ENCODE measurements at regions not wholly inside any gene's neighbourhood (a gene's known extent, or its start where the extent isn't known, plus 50 kb on each side); places are given as distances from the start of the nearest gene placed in this dataset.

GRCh38 chr7:27472043-27472442 is 190.6 kb downstream of the HIBADH start:
- no peaks in the 10 kb centered on the region for H3K79me2 ChIP-seq (ENCODE audit: insufficient read depth)
- no peak overlapping the region for H2AFZ ChIP-seq (ENCODE audit: low read depth)
- H3F3A ChIP-seq (replicated peaks; ENCODE audit: insufficient read depth), result no peaks in the 10 kb centered on the region
- no peaks in the 10 kb centered on the region for H3K36me3 ChIP-seq (replicated peaks in 1 of 2; ENCODE audit: control insufficient read depth in 1 of 2, insufficient read depth in 2 of 2, low read length in 1 of 2)
- no peak overlapping the region for H3K27ac ChIP-seq (ENCODE audit: low read depth in 2 of 2, low read length in 1 of 2)
- no peaks in the 10 kb centered on the region for H4K20me1 ChIP-seq (ENCODE audit: insufficient read depth)
- H3K9ac ChIP-seq, result no peak overlapping the region
- TF ChIP-seq ZBTB33 (IDR thresholded peaks at IDR 0.05; ENCODE audit: borderline replicate concordance, low read depth), result no peak
- TF ChIP-seq FOXJ3 (CRISPR knock-in tag; IDR thresholded peaks at IDR 0.05), result no peak
- TF ChIP-seq RAD21 (IDR thresholded peaks at IDR 0.05; ENCODE audit: low read length), result no peak
- no peak for TF ChIP-seq MAX (IDR thresholded peaks at IDR 0.05; ENCODE audit: low read depth)
- no peak for TF ChIP-seq RFX5 (IDR thresholded peaks at IDR 0.05; ENCODE audit: low read length)
- TF ChIP-seq MXI1 (IDR thresholded peaks at IDR 0.05; ENCODE audit: low read depth, low read length), result no peak
- no peak for TF ChIP-seq EP300 (IDR thresholded peaks at IDR 0.05; ENCODE audit: borderline replicate concordance in 1 of 2, low read depth in 1 of 2, low read length in 1 of 2)
- no peak for TF ChIP-seq FOSL2 (IDR thresholded peaks at IDR 0.05; ENCODE audit: borderline replicate concordance, low read depth)
- TF ChIP-seq TAF1 (IDR thresholded peaks at IDR 0.05; ENCODE audit: borderline replicate concordance, low read depth, low read length), result no peak
- no peak overlapping the region for H3K4me3 ChIP-seq (ENCODE audit: low read depth in 2 of 2, low read length in 1 of 2)
- no peak for DNase-seq
- H3K9me3 ChIP-seq, result no peaks in the 10 kb centered on the region
- 28% methylated on average over 4 of the region's 4 CpGs for WGBS (ENCODE audit: low lambda C conversion rate)
- H3K4me2 ChIP-seq, result no peak overlapping the region
- no peaks in the 10 kb centered on the region for H3K4me1 ChIP-seq (ENCODE audit: control insufficient read depth in 1 of 2, insufficient read depth in 2 of 2, low read depth in 1 of 2, low read length in 1 of 2)
- H3K9me2 ChIP-seq, result no peaks in the 10 kb centered on the region
- POLR2A ChIA-PET, result no interaction called here
- peaks cover 19% of the 10 kb centered on the region; the same call in 1 of the 2 replicates for H3K27me3 ChIP-seq (ENCODE audit: insufficient read depth)
- CTCF ChIA-PET, result interaction anchor here (0.8 kb wide), 1 partner anchor 262 kb away, joined by 4 read pairs; no protein-coding TSS in a partner anchor

Measured in SK-N-SH (cell line).